ENCODE measurements at regions not wholly inside any gene's neighbourhood (a gene's known extent, or its start where the extent isn't known, plus 50 kb on each side); places are given as distances from the start of the nearest gene placed in this dataset.

GRCh38 chr15:87322265-87322664, 934.3 kb downstream of the NTRK3 start:
- ChIA-PET POLR2A (no interaction called here), CTCF (no interaction called here)
- in situ Hi-C loops (cut with HindIII; ENCODE audit: low pct_unique_long_range_greater_than_20kb, low sequenced_read_pairs) = no loop called here
- intact Hi-C loops (cut with micrococcal nuclease; ENCODE audit: unreplicated experiment) = no loop called here
- TF ChIP-seq REST (IDR thresholded peaks at IDR 0.05; ENCODE audit: insufficient read depth in 1 of 2, low read depth in 2 of 2, low read length in 1 of 2) (no peak), TCF7L2 (IDR thresholded peaks at IDR 0.05; ENCODE audit: low read depth, low read length) (no peak), POLR2AphosphoS5 (IDR thresholded peaks at IDR 0.05; ENCODE audit: low read depth, low read length) (no peak), CTCF (IDR thresholded peaks at IDR 0.05) (no peak), SIN3A (IDR thresholded peaks at IDR 0.05; ENCODE audit: borderline replicate concordance, insufficient read depth, low read depth, low read length) (no peak)
- ATAC-seq (no peak), DNase-seq (ENCODE audit: low read depth, low spot score) (no peak)
- Histone ChIP-seq H3K9me3 (ENCODE audit: control insufficient read depth, insufficient read depth, low read depth, low read length) (no peaks in the 10 kb centered on the region), H3K27me3 (ENCODE audit: control insufficient read depth, insufficient read depth, low read length) (no peaks in the 10 kb centered on the region), H3K27ac (ENCODE audit: low read length) (no peak overlapping the region), H3K4me1 (ENCODE audit: control insufficient read depth, insufficient read depth, low read length) (no peaks in the 10 kb centered on the region), H3K36me3 (ENCODE audit: control insufficient read depth, insufficient read depth, low read length) (no peaks in the 10 kb centered on the region), H3K4me3 (ENCODE audit: low read depth in 2 of 2, low read length in 2 of 2) (no peak overlapping the region)
- BruUV-seq (replicated peaks) = no TSS peak

GRCh38 chr15:87317900-87318299, 938.6 kb downstream of the NTRK3 start:
- ChIA-PET CTCF (no interaction called here), POLR2A (no interaction called here)
- no peaks in the 10 kb centered on the region for H3K4me1 ChIP-seq (ENCODE audit: control insufficient read depth, insufficient read depth, low read length)
- no peaks in the 10 kb centered on the region for H3K27me3 ChIP-seq (ENCODE audit: control insufficient read depth, insufficient read depth, low read length)
- in situ Hi-C loops (cut with HindIII; ENCODE audit: low pct_unique_long_range_greater_than_20kb, low sequenced_read_pairs) = no loop called here
- no peak for DNase-seq (ENCODE audit: low read depth, low spot score)
- no peaks in the 10 kb centered on the region for H3K36me3 ChIP-seq (ENCODE audit: control insufficient read depth, insufficient read depth, low read length)
- no peak for ATAC-seq
- H3K27ac ChIP-seq (ENCODE audit: low read length) = no peak overlapping the region
- no peaks in the 10 kb centered on the region for H3K9me3 ChIP-seq (ENCODE audit: control insufficient read depth, insufficient read depth, low read depth, low read length)
- intact Hi-C loops (cut with micrococcal nuclease; ENCODE audit: unreplicated experiment) = no loop called here
- no peak overlapping the region for H3K4me3 ChIP-seq (ENCODE audit: low read depth in 2 of 2, low read length in 2 of 2)
- no TSS peak for BruUV-seq (replicated peaks)
- no peak for TF ChIP-seq POLR2AphosphoS5 (IDR thresholded peaks at IDR 0.05; ENCODE audit: low read depth, low read length)
- no peak for TF ChIP-seq TCF7L2 (IDR thresholded peaks at IDR 0.05; ENCODE audit: low read depth, low read length)
- no peak for TF ChIP-seq SIN3A (IDR thresholded peaks at IDR 0.05; ENCODE audit: borderline replicate concordance, insufficient read depth, low read depth, low read length)
- no peak for TF ChIP-seq REST (IDR thresholded peaks at IDR 0.05; ENCODE audit: insufficient read depth in 1 of 2, low read depth in 2 of 2, low read length in 1 of 2)
- TF ChIP-seq CTCF (IDR thresholded peaks at IDR 0.05) = no peak
